ENCODE measurements at regions not wholly inside any gene's neighbourhood (a gene's known extent, or its start where the extent isn't known, plus 50 kb on each side); places are given as distances from the start of the nearest gene placed in this dataset.

DNA sequence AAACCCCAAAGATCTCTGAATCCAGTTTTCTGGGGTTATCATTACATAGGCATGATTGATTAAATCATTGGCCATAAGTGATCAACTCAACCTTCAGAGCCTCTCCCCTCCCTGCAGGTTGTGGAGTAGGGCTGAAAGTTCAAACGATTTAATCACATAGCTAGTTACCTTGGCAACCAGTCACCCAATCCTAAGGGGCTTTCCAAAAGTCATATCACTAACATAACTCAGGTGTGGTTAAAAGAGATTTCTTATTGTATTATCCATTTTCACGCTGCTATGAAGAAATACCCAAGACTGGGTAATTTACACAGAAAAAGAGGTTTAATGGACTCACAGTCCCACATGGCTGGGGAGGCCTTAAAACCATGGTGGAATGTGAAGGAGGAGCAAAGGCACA, 935.1 kb upstream of the SLC35B3 start:
- DNase-seq, result no peak
- Histone ChIP-seq H3K79me1 (ENCODE audit: low read depth in 1 of 2, low read length in 2 of 2) (no peaks in the 10 kb centered on the region), H3K4me3 (ENCODE audit: insufficient read depth, low read depth, low read length) (no peak overlapping the region), H3K14ac (replicated peaks; ENCODE audit: low read depth, low read length) (no peak overlapping the region), H4K91ac (ENCODE audit: insufficient read depth, low read depth, low read length) (no peak overlapping the region), H4K5ac (ENCODE audit: low read depth, low read length) (no peak overlapping the region), H2AK5ac (ENCODE audit: low read depth, low read length) (no peak overlapping the region), H3K9ac (ENCODE audit: low read depth, low read length) (no peak overlapping the region), H2AFZ (replicated peaks; ENCODE audit: low read length, poor library complexity) (no peak overlapping the region), H4K20me1 (ENCODE audit: insufficient read depth, low read length) (no peaks in the 10 kb centered on the region), H3K27ac (ENCODE audit: insufficient read depth, low read length) (no peak overlapping the region), H3K9me1 (ENCODE audit: insufficient read depth, low read length) (no peaks in the 10 kb centered on the region), H3K56ac (ENCODE audit: extremely low read depth, insufficient read depth, low read length) (no peak overlapping the region), H2AK9ac (replicated peaks; ENCODE audit: low read depth, low read length, poor library complexity) (no peak overlapping the region), H3K4ac (ENCODE audit: low read depth, low read length) (no peak overlapping the region), H2BK20ac (ENCODE audit: low read depth, low read length) (no peak overlapping the region), H2BK5ac (ENCODE audit: low read depth, low read length, poor library complexity, severe bottlenecking) (no peak overlapping the region), H3K27me3 (ENCODE audit: control insufficient read depth, insufficient read depth, low read length) (no peaks in the 10 kb centered on the region), H2BK15ac (ENCODE audit: low read depth, low read length) (no peak overlapping the region), H3K18ac (ENCODE audit: low read depth, low read length) (no peak overlapping the region), H3K4me1 (ENCODE audit: control insufficient read depth, insufficient read depth, low read length) (no peaks in the 10 kb centered on the region), H3K4me2 (ENCODE audit: low read depth, low read length) (no peak overlapping the region), H3K9me3 (ENCODE audit: control insufficient read depth, insufficient read depth, low read length) (no peaks in the 10 kb centered on the region), H3K23ac (ENCODE audit: low read depth, low read length) (no peak overlapping the region), H4K8ac (ENCODE audit: low read depth in 2 of 2, low read length in 2 of 2) (no peak overlapping the region), H3K36me3 (ENCODE audit: control insufficient read depth, insufficient read depth, low read length) (no peaks in the 10 kb centered on the region), H2BK120ac (ENCODE audit: low read depth, low read length) (no peak overlapping the region)
- POLR2A ChIA-PET (ENCODE audit: unreplicated experiment), result no interaction called here
- intact Hi-C loops (cut with micrococcal nuclease) (no loop called here), in situ Hi-C loops (cut with MboI; ENCODE audit: low sequenced_read_pairs) (no loop called here), dilution Hi-C loops (cut with HindIII; ENCODE audit: low sequenced_read_pairs, unreplicated experiment) (no loop called here)
- BruUV-seq (replicated peaks), result no TSS peak
- TF ChIP-seq RAD21 (IDR thresholded peaks at IDR 0.05; ENCODE audit: low read length), result no peak
- no peak for TF ChIP-seq MXI1 (IDR thresholded peaks at IDR 0.05; ENCODE audit: borderline replicate concordance, low read depth, low read length)
- TF ChIP-seq FOS (IDR thresholded peaks at IDR 0.05; ENCODE audit: low read depth, low read length), result no peak
- TF ChIP-seq MAZ (IDR thresholded peaks at IDR 0.05; ENCODE audit: borderline replicate concordance, low read depth, low read length), result no peak
- no peak for TF ChIP-seq MAFK (IDR thresholded peaks at IDR 0.05; ENCODE audit: low read depth, low read length)
- TF ChIP-seq, protein P1, sequence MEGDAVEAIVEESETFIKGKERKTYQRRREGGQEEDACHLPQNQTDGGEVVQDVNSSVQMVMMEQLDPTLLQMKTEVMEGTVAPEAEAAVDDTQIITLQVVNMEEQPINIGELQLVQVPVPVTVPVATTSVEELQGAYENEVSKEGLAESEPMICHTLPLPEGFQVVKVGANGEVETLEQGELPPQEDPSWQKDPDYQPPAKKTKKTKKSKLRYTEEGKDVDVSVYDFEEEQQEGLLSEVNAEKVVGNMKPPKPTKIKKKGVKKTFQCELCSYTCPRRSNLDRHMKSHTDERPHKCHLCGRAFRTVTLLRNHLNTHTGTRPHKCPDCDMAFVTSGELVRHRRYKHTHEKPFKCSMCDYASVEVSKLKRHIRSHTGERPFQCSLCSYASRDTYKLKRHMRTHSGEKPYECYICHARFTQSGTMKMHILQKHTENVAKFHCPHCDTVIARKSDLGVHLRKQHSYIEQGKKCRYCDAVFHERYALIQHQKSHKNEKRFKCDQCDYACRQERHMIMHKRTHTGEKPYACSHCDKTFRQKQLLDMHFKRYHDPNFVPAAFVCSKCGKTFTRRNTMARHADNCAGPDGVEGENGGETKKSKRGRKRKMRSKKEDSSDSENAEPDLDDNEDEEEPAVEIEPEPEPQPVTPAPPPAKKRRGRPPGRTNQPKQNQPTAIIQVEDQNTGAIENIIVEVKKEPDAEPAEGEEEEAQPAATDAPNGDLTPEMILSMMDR (conservative IDR thresholded peaks at IDR 0.05; ENCODE audit: low read depth, low read length), result no peak
- no peak for TF ChIP-seq RCOR1 (IDR thresholded peaks at IDR 0.05; ENCODE audit: insufficient replicate concordance, low read length)
- TF ChIP-seq CHD1 (IDR thresholded peaks at IDR 0.05; ENCODE audit: low read depth, low read length), result no peak
- TF ChIP-seq NFE2L2 (IDR thresholded peaks at IDR 0.05; ENCODE audit: low read depth, low read length), result no peak
- TF ChIP-seq POLR2A (IDR thresholded peaks at IDR 0.05; ENCODE audit: low read depth, low read length), result no peak
- TF ChIP-seq RFX5 (IDR thresholded peaks at IDR 0.05; ENCODE audit: low read depth, low read length), result no peak
- no peak for TF ChIP-seq BHLHE40 (IDR thresholded peaks at IDR 0.05; ENCODE audit: low read depth, low read length)
- TF ChIP-seq, protein P2, sequence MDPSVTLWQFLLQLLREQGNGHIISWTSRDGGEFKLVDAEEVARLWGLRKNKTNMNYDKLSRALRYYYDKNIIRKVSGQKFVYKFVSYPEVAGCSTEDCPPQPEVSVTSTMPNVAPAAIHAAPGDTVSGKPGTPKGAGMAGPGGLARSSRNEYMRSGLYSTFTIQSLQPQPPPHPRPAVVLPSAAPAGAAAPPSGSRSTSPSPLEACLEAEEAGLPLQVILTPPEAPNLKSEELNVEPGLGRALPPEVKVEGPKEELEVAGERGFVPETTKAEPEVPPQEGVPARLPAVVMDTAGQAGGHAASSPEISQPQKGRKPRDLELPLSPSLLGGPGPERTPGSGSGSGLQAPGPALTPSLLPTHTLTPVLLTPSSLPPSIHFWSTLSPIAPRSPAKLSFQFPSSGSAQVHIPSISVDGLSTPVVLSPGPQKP (IDR thresholded peaks at IDR 0.05; ENCODE audit: borderline replicate concordance, low read depth, low read length), result no peak
- TF ChIP-seq, protein P3, sequence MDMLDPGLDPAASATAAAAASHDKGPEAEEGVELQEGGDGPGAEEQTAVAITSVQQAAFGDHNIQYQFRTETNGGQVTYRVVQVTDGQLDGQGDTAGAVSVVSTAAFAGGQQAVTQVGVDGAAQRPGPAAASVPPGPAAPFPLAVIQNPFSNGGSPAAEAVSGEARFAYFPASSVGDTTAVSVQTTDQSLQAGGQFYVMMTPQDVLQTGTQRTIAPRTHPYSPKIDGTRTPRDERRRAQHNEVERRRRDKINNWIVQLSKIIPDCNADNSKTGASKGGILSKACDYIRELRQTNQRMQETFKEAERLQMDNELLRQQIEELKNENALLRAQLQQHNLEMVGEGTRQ (IDR thresholded peaks at IDR 0.05; ENCODE audit: low read depth, low read length), result no peak
- TF ChIP-seq CEBPB (IDR thresholded peaks at IDR 0.05; ENCODE audit: low read depth, low read length), result no peak
- no peak for TF ChIP-seq SMC3 (IDR thresholded peaks at IDR 0.05; ENCODE audit: low read depth, low read length)
- no CpG with 5 or more reads among the region's 2 CpGs for WGBS, 2 experiments (ENCODE audit: extremely low coverage in 2 of 2, insufficient read length in 1 of 2)
- CTCF ChIA-PET, result no interaction called here
- ATAC-seq (ENCODE audit: low read depth), result no peak
